HG02798 (cell line): ENCODE measurements at regions not wholly inside any gene's neighbourhood (a gene's known extent, or its start where the extent isn't known, plus 50 kb on each side); places are given as distances from the start of the nearest gene placed in this dataset.
"Not testable (repeated sequence)": the region's sequence is repeated elsewhere in the genome, so short reads cannot be mapped to it uniquely, and the experiment has no call there.

ENCODE experiments used
- ATAC-seq: cut with Tn5 transposase; IDR thresholded peaks from one replicate; pipeline ENCODE4 v1.9.1; 2021; ENCODE audit warnings: mild to moderate bottlenecking; ENCODE audit not compliant: unreplicated experiment, poor library complexity

DNA sequence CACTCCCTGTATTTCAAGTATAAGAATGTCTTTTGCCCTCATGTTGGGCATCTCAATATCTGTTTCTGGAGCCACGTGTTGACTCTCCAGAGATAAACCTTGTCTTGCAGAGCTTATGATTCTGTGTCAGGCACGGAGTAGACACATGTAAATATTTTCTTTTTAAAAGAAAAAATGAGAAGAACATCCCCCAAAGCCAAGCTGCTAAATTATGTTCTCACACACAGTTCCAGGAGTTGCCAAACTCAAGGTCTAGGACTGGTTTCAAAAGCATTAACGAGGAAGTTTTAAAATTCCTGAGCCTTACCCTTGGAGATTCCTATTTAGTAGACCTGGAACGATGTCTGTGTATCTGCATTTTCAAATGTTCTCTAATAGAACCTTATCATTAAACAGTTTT, 1228.3 kb upstream of the WWC1 start:
- no peak for ATAC-seq

DNA sequence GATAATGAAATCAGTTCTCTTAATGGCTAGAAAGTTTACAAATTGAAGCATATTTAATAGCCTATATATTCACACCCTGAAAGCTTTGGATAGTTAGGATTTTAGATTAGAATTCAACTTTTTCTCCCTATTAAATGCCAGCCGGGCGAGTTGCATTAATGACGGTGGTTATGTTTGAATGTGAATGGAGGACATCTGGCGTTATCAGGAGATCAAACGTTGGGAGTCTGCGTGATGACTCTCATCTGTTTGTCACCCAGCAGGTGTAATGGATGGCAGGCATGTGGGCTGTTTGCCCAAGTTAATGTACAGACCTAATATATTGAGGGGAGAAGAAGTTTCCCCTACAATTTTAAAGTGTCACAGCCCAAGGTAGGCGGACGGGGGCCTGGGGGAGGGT, 1227.7 kb upstream of the WWC1 start:
- ATAC-seq, result no peak

DNA sequence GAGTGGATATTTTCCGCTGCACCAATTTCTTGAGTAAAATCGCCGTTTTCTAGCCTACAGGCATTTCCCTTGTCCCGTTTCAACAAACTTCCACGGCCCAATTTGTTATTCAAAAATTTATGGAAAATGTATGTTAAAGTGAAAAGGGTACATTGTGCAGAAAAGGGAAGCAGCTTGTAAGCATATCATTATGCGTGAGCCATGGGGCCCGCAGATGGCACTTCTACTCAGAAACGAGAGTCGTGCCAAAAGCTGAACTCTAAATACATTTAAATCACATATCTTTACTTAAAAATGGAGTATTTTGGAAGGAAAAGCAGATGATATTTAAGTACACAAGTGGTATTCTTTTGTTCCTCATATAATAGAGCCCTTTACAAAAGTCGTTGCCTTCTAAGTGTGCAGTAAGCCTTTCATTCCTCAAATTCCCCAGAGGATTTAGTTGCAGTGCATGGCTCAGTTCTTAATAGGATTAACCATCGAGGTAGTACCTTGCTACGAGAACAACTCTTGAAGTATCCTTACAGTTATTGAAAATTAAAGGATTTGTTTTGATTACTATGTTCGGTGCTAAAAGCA, 1227.2 kb upstream of the WWC1 start:
- no peak for ATAC-seq

DNA sequence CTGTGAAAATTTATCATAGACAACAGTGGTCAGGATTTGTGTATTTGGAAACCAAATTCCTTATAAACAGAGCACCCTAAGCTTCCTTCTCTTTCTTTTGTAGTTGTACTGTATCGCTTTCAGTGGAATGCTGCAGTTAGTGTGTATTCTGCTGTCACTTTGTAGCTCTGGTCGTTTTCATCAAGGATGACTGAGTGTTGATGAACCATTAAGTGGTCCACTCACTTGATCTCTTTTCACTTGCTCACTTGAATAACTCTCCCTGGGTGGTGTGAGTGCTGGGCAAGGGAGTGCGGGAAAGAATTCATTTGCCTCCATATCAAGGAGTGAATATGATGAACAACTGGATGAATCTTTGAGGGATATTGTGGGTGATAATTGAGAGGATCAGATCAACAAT, 1225.7 kb upstream of the WWC1 start:
- no peak for ATAC-seq

DNA sequence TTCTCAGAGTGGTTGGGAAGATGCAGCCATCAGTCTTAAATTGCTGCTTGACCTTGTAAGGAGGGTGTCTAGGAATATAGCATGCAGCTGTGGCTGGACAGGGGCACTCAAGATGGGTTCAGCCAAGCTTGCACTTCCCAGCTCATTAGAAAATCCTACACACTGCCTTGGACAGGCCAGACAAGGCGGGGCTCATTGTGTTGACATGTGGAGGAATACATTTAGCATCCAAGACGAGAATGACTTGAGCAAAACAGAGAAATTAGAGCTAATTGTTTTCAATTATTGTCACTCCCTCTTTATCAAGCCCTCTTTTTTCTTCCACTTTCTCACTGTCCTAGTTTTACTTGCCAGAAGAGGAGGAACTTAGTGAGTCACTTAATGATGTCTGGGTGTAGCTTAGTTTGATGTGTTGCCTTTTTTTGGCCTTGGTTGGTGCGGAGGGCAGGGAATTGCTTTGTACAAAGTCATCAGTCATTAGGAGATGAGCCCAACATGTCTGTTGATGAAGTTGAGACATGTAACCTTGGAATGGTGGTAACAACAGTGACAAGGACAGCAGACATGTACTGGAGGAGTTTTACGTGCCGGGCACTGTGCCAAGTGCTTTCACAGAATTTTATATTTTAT, 1219.3 kb upstream of the WWC1 start:
- ATAC-seq, result no peak

DNA sequence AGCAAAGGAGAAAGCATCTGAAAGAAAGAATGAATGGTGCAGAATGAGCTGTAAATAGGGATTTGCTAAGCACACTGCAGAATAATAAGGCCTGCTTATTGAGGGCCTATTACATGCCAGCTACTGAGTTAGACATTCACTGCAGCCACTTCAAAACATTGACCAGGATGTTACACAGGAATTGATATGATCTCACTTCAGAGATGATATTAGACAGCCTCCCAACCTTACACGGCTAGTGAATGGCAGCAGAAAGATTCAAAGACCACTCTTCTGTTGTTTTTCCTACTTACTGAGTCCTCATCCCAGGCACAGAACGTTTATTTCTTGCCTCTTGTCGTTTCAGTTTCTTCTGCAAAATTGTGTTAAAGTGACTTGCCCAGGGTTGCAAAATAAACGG, 1209.9 kb upstream of the WWC1 start:
- no peak for ATAC-seq

DNA sequence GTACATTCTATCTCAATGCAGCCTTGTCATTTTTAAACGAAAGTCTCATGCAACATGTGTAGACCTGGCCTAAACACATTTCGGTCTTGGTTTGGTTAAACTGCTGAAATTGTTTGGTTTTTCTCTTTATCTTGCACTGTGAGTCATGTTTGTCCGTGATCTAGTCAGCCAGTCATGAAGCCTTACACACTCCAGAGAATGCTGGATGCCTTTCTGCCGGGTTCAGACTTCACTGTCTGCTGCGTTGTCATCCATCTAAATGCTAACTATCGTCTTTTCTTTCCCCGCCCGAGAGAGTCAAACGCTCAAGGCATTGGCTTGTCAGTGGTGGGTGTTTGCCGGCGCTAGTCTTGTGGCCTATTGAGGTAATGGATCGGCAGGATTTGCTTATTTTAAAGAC, 1194.6 kb upstream of the WWC1 start:
- ATAC-seq, result no peak

DNA sequence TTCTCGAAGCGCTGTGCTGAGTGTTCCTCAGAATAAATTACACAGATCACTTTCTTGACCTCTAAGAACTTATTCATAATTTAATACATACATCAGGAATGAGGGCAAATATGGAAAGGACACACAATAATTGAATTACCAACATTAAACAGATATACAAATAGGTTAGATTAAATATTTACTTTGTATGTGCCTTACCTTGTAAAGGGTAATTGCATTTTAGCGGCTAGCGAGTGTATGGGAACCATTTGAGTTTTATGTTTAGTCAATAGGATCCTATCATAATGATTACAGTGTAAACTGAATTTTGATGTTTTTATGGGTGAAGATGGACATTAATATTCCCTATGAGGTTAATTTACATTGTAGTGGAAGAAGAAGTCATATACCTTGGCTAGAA, 1187.1 kb upstream of the WWC1 start:
- ATAC-seq, result no peak

DNA sequence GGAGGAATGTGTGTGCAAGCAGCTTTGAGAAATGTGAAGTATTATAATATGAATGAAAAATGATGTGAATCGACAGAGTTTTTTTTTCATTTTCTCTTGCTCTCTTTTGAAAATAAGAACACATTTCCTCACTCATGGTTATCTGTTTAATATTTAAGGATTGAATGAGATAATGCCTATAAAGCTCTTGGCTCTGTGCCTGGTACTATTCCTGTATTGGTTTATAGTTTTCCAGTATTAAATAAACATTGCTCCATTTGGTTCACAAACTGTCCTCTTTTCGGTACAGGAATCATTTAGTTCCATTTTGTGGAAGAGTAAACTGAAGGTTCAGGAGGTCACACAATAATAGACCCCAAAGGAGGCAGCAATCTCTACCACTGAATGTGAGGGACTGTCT, 1185.5 kb upstream of the WWC1 start:
- no peak for ATAC-seq

DNA sequence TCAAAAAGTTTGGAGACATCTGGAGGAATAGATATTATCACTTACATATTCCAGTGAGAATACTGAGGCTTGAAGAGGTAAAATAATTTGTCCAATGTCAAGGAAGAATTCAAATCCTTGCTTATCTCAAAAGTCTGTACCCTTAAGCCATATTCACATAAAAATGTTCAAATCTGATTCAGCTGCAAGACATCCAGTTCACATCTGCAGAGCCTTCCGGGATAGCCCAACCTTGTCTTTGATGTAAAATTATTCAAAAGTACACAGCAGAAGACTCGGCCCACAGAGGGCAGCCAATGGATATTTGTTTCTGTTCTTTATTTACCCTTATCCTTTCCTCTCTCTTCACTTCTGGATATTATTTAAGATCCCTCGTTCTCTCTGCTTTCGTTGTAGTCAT, 1183.8 kb upstream of the WWC1 start:
- ATAC-seq, result no peak

DNA sequence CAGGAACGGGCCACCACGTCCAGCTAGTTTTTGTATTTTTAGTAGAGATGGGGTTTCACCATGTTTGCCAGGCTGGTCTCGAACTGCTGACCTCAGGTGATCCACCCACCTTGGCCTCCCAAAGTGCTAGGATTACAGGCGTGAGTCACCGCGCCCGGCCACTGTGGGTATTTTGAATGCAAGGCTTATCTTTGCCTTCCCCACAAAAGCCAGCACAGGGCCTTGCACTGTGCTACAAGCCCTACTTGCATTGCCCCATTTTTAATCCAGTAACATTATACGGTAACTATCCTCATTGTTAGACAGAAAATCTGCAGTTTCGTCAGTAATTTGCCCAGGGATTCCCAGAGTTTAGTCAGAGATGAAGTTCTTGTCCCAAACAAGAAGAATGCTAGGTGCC, 1183.2 kb upstream of the WWC1 start:
- ATAC-seq, result not testable (repeated sequence)

DNA sequence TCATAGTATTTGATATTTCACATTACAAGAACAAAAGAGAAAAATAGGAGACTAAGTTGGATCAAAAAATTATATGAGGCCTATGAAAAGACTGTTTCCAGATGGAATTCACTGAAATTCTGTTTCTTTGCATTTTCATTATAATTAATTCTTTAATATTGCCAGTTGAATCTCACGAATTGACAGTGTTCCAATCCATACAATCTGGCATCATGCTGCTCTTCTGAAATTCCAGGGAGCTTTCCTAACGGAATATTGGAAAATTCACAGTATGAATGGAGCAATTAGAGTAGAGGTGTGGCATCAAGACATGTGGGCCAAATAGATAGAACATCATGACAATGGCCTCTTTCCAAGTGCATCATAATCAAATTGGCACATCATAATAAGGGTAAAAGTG, 1178.9 kb upstream of the WWC1 start:
- no peak for ATAC-seq

DNA sequence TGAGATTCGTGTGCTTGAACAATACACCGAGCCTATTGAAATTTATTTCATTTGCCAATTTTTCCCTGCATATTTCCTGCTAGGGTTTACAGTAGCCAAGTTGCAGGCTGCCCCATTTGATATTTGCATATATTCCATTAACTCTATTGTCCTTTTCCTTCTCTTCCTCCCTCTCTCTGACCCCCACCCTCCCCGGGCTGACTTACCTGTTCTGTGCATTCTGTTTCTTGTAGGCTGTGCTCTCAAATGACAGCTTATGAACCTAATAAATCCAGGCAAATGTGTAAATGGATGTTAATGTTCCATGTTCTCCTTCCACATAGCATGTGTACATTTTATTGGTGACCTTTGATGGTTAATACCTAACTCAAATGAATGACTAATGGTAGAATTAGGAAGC, 1169.2 kb upstream of the WWC1 start:
- ATAC-seq, result no peak

DNA sequence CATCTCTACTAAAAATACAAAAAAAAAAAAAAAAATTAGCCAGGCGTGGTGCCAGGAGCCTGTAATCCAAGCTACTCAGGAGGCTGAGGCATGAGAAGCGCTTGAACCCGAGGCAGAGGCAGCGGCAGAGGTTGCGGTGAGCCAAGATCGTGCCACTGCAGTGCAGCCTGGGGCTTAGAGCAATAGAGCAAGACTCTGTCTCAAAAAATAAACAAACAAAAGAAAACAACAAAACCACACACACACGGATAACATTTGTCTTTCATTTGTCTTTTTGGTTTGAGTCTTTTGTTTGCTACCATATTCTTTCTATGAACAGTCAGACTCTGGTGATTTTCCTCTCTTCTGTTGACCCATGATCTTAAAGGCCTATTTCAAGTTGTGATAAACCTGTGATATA, 1168.3 kb upstream of the WWC1 start:
- ATAC-seq, result no peak

DNA sequence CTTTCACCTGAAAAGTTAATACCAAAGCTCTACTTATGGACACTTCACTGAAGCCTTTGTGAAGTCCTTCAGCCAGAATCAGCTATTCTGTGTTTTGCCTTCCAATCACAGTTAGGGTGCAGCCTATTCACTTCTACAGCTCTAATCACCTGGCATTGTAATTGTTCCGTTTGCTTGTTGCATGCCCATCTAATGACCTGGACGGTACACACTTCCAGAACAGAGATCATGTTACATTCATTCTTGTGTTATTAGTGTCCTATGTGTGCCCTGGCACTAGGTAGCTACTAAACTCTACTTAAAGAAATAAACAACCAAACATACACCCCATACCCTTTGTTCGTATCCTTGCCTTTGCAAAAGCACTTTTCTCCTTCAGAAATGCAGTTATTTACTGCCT, 1162.9 kb upstream of the WWC1 start:
- ATAC-seq, result no peak

DNA sequence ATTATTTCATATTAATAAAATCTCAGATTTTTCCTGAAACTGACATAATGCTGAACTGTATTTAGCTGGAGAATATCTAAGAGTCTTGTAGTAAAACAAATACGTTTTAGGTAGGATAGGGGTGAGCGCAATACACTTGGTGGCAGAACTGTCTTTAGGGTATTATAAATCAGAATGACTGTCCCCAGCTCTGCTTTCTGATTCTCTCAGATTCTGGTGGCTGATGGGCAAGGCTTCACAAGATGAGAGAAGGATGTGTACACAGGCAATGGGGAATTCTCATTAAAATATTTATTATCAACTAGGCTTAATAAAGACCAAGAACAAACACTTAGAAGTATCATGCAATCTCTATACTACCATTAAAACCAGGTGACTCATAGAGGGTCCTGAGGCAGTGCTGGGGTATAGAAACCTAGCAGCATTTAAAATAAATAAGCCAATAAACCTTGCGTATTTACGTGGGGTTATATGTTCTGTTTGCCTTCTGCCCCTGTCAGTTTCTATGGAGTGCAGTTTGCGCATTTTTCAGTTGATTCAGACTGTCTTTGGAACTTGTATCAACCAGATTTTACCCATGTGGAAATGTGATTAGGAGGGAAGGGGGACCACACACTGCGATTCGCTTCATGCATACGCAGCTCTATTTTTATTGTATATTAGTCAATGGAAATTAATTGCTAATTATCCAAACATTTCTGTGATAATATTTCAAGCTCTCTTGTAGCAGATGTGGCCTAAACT, 1150.7 kb upstream of the WWC1 start:
- no peak for ATAC-seq

DNA sequence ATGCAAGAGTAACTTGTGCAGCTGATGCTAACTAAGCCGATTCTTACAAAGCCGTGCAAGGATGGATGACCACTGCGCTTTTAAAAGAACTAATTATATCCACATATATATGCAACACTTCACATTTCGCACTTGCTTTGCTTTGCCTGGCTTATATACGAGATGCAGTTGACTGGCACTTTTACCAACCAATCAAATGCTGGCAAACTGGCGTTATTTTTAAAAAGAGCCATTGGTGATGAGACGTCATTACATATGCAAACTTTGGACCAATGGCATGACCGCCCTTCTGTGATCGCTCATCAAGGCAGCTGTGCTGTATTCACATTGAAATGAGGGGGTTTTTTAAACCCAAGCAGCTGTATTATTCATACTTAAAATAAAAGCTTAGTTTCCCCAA, 1147.7 kb upstream of the WWC1 start:
- ATAC-seq, result no peak

DNA sequence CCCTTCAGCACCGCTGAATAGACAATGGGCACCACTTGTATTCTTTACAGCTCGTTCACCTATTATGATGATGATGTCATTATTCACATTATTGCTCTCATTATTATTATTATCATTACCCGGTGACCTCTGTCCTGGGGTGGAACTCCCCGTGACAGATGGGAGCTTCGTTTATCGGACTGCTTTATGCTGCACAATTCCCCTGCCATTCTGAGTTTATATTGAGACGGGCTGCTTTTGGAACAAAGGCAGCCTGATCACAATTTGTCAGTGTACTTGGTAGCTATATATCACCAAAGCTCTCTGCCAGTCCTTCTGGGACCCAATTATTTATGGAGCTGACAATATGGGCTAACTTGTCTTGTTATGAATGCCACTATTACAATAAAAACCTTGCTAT, 1145.6 kb upstream of the WWC1 start:
- ATAC-seq, result no peak

DNA sequence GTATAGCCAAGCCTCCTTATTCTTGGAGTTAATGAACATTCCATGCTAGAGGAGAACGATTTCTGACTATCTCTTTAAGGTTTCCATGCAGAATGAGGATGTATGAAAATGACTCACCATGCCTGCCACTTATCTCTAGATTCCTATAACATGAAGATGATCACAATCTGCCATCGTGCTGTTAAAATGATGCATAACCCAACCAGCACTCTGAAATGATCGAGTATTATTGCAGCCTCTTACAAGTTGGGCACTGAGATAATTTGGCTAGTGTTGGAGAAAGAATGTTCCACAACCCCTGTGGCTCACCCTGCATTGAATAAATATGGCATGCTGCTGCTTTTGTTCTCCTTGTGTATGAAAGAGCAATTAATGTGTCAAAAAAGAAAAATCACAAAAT, 1143.6 kb upstream of the WWC1 start:
- no peak for ATAC-seq

DNA sequence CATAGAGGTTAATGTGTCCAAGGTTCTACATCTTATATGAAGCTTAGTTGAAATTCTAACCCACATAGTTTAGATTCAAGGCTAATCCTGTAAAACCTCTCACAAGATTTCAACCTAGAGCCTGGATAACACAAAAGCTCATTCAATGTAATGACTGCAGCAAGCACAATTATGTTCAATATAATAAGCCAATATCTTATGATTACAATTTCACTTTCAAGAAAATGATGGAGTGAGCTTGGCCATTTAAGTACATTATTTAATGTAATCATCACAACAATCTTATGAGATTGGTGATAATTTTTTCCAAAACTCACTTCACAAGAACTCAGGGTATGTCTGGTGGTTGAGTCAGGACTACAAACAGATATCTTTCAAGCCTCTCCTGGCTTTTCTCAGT, 1140.8 kb upstream of the WWC1 start:
- ATAC-seq, result no peak

DNA sequence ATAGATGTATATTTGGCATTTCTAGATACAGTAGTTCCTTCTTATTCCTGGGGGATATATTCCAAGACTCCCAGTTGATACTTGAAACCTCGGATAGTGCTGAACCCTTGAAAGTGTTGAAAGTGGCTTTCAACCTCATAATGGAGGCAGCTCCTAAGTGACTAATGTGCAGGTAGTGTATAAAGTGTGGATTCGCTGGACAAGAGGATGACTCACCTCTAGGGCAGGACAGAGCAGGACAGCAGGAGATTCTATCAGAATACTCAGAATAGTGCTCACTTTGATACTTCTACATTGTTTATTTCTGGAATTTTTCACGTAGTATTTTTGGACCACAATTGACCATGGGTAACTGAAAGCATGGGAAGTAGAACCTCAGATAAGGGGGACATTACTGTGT, 1138.9 kb upstream of the WWC1 start:
- ATAC-seq, result no peak

DNA sequence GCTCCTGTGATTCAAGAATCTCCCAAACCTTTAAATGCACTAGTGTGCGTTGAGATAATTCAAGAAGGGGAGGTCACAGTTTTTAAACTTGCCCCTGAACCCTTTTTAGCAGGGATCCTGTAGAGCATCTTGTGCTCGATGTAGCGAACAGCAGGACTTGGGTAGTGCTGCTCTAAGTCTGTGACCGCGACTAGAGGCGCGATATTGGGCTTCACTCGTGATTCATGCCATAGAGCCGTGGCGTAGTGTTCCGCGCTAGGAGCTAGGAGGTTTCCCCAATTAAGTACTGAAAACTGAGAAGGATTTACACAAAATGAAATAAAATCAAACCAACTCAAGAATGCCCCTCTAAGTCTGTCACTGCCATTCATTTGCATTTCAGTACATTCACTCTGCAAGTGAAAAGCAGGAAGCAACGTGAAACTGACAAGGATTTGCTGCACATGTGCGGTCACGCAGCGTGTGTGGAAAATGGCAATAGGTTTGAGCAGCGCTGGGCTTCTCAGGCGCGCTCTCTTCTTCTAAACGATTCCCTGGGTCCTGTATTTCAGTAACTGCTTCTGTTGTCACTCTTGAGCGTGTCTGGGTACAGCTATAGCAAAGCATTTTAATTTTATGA, 1135.9 kb upstream of the WWC1 start:
- no peak for ATAC-seq
